ENCODE measurements at regions not wholly inside any gene's neighbourhood (a gene's known extent, or its start where the extent isn't known, plus 50 kb on each side); places are given as distances from the start of the nearest gene placed in this dataset.

- Histone ChIP-seq H3K27ac (no peak overlapping the region), H3K4me3 (no peak overlapping the region), H3K9me3 (replicated peaks in 1 of 3) (no peaks in the 10 kb centered on the region), H3K36me3 (replicated peaks in 1 of 2) (no peaks in the 10 kb centered on the region), H3K27me3 (no peaks in the 10 kb centered on the region), H3K4me1 (replicated peaks in 1 of 2) (no peaks in the 10 kb centered on the region)
- TF ChIP-seq CTCF (IDR thresholded peaks at IDR 0.05) (no peak), POLR2A (IDR thresholded peaks at IDR 0.05) (no peak)
- intact Hi-C loops (cut with DNase I) = no loop called here
- WGBS, 4 donors = 85 to 93% (median 90%) methylated on average over 4 of the region's 4 CpGs
- no peak for DNase-seq
These were observed 74.6 kb upstream of the PTGFRN start for GRCh38 chr1:116835161-116835560.

GRCh38 chr1:116836099-116836498 is 73.6 kb upstream of the PTGFRN start:
- no peaks in the 10 kb centered on the region for H3K9me3 ChIP-seq (replicated peaks in 1 of 3)
- H3K4me1 ChIP-seq (replicated peaks in 1 of 2) = no peaks in the 10 kb centered on the region
- H3K36me3 ChIP-seq (replicated peaks in 1 of 2) = no peaks in the 10 kb centered on the region
- no peak for DNase-seq
- H3K4me3 ChIP-seq = no peak overlapping the region
- intact Hi-C loops (cut with DNase I) = no loop called here
- TF ChIP-seq CTCF (IDR thresholded peaks at IDR 0.05) (no peak), POLR2A (IDR thresholded peaks at IDR 0.05) (no peak)
- WGBS, 4 donors = 80 to 95% (median 91%) methylated on average over 1 of the region's 1 CpG; no CpG with 5 or more reads in 1 of the 4 donors
- no peaks in the 10 kb centered on the region for H3K27me3 ChIP-seq
- no peak overlapping the region for H3K27ac ChIP-seq

GRCh38 chr1:116841569-116842344 is 68.0 kb upstream of the PTGFRN start:
- Histone ChIP-seq H3K27me3 (no peaks in the 10 kb centered on the region), H3K4me1 (replicated peaks in 1 of 2) (no peaks in the 10 kb centered on the region), H3K27ac (no peak overlapping the region), H3K9me3 (replicated peaks in 1 of 3) (no peaks in the 10 kb centered on the region), H3K36me3 (replicated peaks in 1 of 2) (no peaks in the 10 kb centered on the region), H3K4me3 (no peak overlapping the region)
- TF ChIP-seq CTCF (IDR thresholded peaks at IDR 0.05) = no peak
- no peak for TF ChIP-seq POLR2A (IDR thresholded peaks at IDR 0.05)
- DNase-seq = no peak
- intact Hi-C loops (cut with DNase I) = no loop called here
- WGBS, 4 donors = 22 to 51% (median 37%) methylated on average over 2 of the region's 2 CpGs

- no peak for DNase-seq
- TF ChIP-seq POLR2A (IDR thresholded peaks at IDR 0.05) (no peak), CTCF (IDR thresholded peaks at IDR 0.05) (peak in 1 of 6 experiments; percentile 17)
- intact Hi-C loops (cut with DNase I) = no loop called here
- Histone ChIP-seq H3K9me3 (replicated peaks in 1 of 3) (no peaks in the 10 kb centered on the region), H3K27ac (no peak overlapping the region), H3K4me1 (replicated peaks in 1 of 2) (no peaks in the 10 kb centered on the region), H3K27me3 (no peaks in the 10 kb centered on the region), H3K36me3 (replicated peaks in 1 of 2) (no peaks in the 10 kb centered on the region), H3K4me3 (no peak overlapping the region)
- WGBS, 4 donors = 66 to 70% (median 69%) methylated on average over 4 of the region's 4 CpGs
These were observed 67.1 kb upstream of the PTGFRN start for GRCh38 chr1:116842654-116843053.
